H1 (cell line): ENCODE measurements at regions not wholly inside any gene's neighbourhood (a gene's known extent, or its start where the extent isn't known, plus 50 kb on each side); places are given as distances from the start of the nearest gene placed in this dataset.

ENCODE experiments used
- ATF2 ChIP-seq: IDR thresholded peaks from 2 replicates; pipeline ENCODE4 v1.6.1; 2012; ENCODE audit warnings: low read length, inconsistent platforms
- CBX5 ChIP-seq: fragments of 300-800, 300-1000 bp; sonication (generic); IDR thresholded peaks from 2 replicates; pipeline ENCODE4 v1.7.1; 2016; ENCODE audit warnings: antibody characterized with exemption, low read length, low read depth
- EGR1 ChIP-seq: IDR thresholded peaks from 2 replicates; pipeline ENCODE4 v1.6.1; 2011; ENCODE audit warnings: low read depth, low read length, borderline replicate concordance
- JUN ChIP-seq: IDR thresholded peaks from 2 replicates; pipeline ENCODE4 v1.6.1; 2011; ENCODE audit warnings: low read depth, mild to moderate bottlenecking, improper control_type of control experiment, low read length
- POLR2AphosphoS5 ChIP-seq: IDR thresholded peaks from 2 replicates; pipeline ENCODE4 v1.6.1; 2011; ENCODE audit warnings: low read depth, low read length
- RAD21 ChIP-seq, 2 experiments: IDR thresholded peaks in 1 of 2; conservative IDR thresholded peaks in 1 of 2; 2 replicates each; pipeline ENCODE4 v1.6.1; 2011; ENCODE audit warnings: low read depth in 2 of 2, low read length in 2 of 2, improper control_type of control experiment in 1 of 2, inconsistent platforms in 1 of 2, mild to moderate bottlenecking in 1 of 2, moderate library complexity in 1 of 2
- TAF1 ChIP-seq: IDR thresholded peaks from 2 replicates; pipeline ENCODE4 v1.6.1; 2011; ENCODE audit warnings: mild to moderate bottlenecking, low read depth, low read length
- TF ChIP-seq, protein P1 (sequence below): IDR thresholded peaks from 2 replicates; pipeline ENCODE4 v1.6.1; 2011; ENCODE audit warnings: low read length, improper control_type of control experiment
- TF ChIP-seq, protein P2 (sequence below): IDR thresholded peaks from 2 replicates; pipeline ENCODE4 v1.6.1; 2011; ENCODE audit warnings: low read depth, mild to moderate bottlenecking, low read length; ENCODE audit not compliant: insufficient read depth
- TF ChIP-seq, protein P3 (sequence below), 3 experiments: IDR thresholded peaks; 1 replicate in 2 of 3; 2 replicates in 1 of 3; pipeline versions ENCODE4 v1.5.1 to v1.6.1; 2011; ENCODE audit warnings: low read length in 3 of 3, mild to moderate bottlenecking in 3 of 3, inconsistent platforms in 2 of 3, low read depth in 1 of 3, moderate library complexity in 1 of 3; ENCODE audit not compliant: insufficient read depth in 1 of 3; ENCODE audit errors: control extremely low read depth in 1 of 3

DNA sequence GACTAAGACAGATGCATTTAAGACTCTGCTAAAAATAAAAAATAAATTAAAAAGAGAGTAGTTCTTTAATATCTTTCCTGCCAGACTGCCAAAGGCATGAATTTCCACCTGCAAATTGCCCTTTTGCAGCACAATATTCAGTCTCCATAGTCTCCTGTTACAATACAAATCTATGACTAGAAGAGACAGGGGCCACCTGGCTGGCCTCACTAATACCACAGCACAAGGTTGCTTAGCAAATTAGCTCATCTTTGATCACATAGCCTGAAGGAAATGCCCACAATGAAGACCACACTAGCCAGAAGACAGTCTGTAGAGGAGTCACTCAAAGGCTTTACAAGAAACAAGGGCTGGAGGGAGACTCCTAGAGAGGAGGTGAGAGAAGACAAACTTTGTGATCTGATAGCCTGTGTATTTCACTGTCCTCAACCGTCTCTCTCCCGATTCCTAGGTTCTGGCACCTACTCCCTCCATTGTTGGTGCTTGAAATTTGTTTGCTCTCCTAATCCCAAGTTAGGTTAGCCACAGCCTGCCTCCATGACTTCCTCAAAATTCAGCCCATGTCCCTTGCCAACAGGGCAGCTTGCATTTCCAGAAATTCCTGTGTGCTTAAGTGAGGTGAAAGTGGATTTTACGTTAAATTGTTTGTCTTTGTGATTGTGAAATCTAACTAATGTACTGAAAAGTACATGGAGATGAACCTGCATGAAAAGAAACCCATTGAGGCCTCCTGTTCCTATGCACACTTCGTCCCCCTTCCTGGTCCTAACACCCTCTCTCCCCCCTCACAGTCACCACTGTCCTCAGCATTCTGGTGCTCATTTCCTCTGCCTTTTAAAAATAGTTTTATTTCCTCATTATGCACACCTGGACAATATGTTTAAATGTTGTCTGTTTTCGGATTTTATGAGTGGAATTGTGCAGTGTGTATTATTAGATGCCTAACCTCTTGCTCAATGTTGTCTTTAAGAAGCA lies 88.7 kb upstream of the PLXNC1 start:
- TF ChIP-seq ATF2 (no peak), TAF1 (no peak), CBX5 (no peak), POLR2AphosphoS5 (no peak), EGR1 (no peak), JUN (no peak), RAD21 (IDR thresholded peaks at IDR 0.05 in 1 of 2, conservative IDR thresholded peaks at IDR 0.05 in 1 of 2; ENCODE audit: low read depth in 2 of 2, low read length in 2 of 2) (no peak)
- TF ChIP-seq, protein P1, sequence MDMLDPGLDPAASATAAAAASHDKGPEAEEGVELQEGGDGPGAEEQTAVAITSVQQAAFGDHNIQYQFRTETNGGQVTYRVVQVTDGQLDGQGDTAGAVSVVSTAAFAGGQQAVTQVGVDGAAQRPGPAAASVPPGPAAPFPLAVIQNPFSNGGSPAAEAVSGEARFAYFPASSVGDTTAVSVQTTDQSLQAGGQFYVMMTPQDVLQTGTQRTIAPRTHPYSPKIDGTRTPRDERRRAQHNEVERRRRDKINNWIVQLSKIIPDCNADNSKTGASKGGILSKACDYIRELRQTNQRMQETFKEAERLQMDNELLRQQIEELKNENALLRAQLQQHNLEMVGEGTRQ = no peak
- TF ChIP-seq, protein P2, sequence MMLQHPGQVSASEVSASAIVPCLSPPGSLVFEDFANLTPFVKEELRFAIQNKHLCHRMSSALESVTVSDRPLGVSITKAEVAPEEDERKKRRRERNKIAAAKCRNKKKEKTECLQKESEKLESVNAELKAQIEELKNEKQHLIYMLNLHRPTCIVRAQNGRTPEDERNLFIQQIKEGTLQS = no peak
- TF ChIP-seq, protein P3, sequence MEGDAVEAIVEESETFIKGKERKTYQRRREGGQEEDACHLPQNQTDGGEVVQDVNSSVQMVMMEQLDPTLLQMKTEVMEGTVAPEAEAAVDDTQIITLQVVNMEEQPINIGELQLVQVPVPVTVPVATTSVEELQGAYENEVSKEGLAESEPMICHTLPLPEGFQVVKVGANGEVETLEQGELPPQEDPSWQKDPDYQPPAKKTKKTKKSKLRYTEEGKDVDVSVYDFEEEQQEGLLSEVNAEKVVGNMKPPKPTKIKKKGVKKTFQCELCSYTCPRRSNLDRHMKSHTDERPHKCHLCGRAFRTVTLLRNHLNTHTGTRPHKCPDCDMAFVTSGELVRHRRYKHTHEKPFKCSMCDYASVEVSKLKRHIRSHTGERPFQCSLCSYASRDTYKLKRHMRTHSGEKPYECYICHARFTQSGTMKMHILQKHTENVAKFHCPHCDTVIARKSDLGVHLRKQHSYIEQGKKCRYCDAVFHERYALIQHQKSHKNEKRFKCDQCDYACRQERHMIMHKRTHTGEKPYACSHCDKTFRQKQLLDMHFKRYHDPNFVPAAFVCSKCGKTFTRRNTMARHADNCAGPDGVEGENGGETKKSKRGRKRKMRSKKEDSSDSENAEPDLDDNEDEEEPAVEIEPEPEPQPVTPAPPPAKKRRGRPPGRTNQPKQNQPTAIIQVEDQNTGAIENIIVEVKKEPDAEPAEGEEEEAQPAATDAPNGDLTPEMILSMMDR (IDR thresholded peaks at IDR 0.05; ENCODE audit: control extremely low read depth in 1 of 3, insufficient read depth in 1 of 3, low read depth in 1 of 3, low read length in 3 of 3) = no peak
